GM18502 (cell line): ENCODE measurements at regions not wholly inside any gene's neighbourhood (a gene's known extent, or its start where the extent isn't known, plus 50 kb on each side); places are given as distances from the start of the nearest gene placed in this dataset.

Source experiments
- ATAC-seq: cut with Tn5 transposase; IDR thresholded peaks from one replicate; pipeline ENCODE4 v1.9.1; 2021; ENCODE audit warnings: mild to moderate bottlenecking; ENCODE audit not compliant: unreplicated experiment, poor library complexity

- no peak for ATAC-seq
These were observed 635.2 kb upstream of the IMPG1 start for GRCh38 chr6:76707630-76708029.

GRCh38 chr6:76706631-76707030 lies 634.2 kb upstream of the IMPG1 start:
- ATAC-seq = no peak

GRCh38 chr6:76706086-76706485 lies 633.6 kb upstream of the IMPG1 start:
- ATAC-seq = no peak

GRCh38 chr6:76703786-76704185 lies 631.3 kb upstream of the IMPG1 start:
- no peak for ATAC-seq

- no peak for ATAC-seq
These were observed 630.8 kb upstream of the IMPG1 start for GRCh38 chr6:76703285-76703684.

GRCh38 chr6:76702187-76702586 lies 629.7 kb upstream of the IMPG1 start:
- no peak for ATAC-seq

GRCh38 chr6:76701610-76702009 lies 629.1 kb upstream of the IMPG1 start:
- no peak for ATAC-seq

- no peak for ATAC-seq
These were observed 625.1 kb upstream of the IMPG1 start for GRCh38 chr6:76697585-76697984.

GRCh38 chr6:76694795-76695194 lies 622.3 kb upstream of the IMPG1 start:
- no peak for ATAC-seq

GRCh38 chr6:76684875-76685274 lies 612.4 kb upstream of the IMPG1 start:
- no peak for ATAC-seq

- ATAC-seq = no peak
These were observed 611.5 kb upstream of the IMPG1 start for GRCh38 chr6:76683985-76684384.

GRCh38 chr6:76682842-76683241 lies 610.4 kb upstream of the IMPG1 start:
- ATAC-seq = no peak

- no peak for ATAC-seq
These were observed 609.3 kb upstream of the IMPG1 start for GRCh38 chr6:76681781-76682180.

GRCh38 chr6:76677017-76677416 lies 604.6 kb upstream of the IMPG1 start:
- no peak for ATAC-seq

- no peak for ATAC-seq
These were observed 599.3 kb upstream of the IMPG1 start for GRCh38 chr6:76671751-76672150.

GRCh38 chr6:76644231-76644630 lies 571.8 kb upstream of the IMPG1 start:
- no peak for ATAC-seq

GRCh38 chr6:76639941-76640340 lies 567.5 kb upstream of the IMPG1 start:
- ATAC-seq = no peak

- ATAC-seq = no peak
These were observed 562.2 kb upstream of the IMPG1 start for GRCh38 chr6:76634695-76635094.

GRCh38 chr6:76633259-76633658 lies 560.8 kb upstream of the IMPG1 start:
- no peak for ATAC-seq

- ATAC-seq = no peak
These were observed 559.2 kb upstream of the IMPG1 start for GRCh38 chr6:76631622-76632021.

- no peak for ATAC-seq
These were observed 542.9 kb upstream of the IMPG1 start for GRCh38 chr6:76615395-76615794.

GRCh38 chr6:76612954-76613353 lies 540.5 kb upstream of the IMPG1 start:
- ATAC-seq = no peak

GRCh38 chr6:76609160-76609559 lies 536.7 kb upstream of the IMPG1 start:
- no peak for ATAC-seq
